Testis (tissue), 2 donors: ENCODE measurements at regions not wholly inside any gene's neighbourhood (a gene's known extent, or its start where the extent isn't known, plus 50 kb on each side); places are given as distances from the start of the nearest gene placed in this dataset.

Experiments
- DNase-seq: peaks from one replicate; pipeline ENCODE4 v3.0.0-alpha.2; 2019
- H3K27ac ChIP-seq, 2 donors: fragments of 200-600 bp; sonication (generic); one replicate each; pipeline ENCODE4 v1.5.1; 2019
- H3K27me3 ChIP-seq: fragments of 200-600 bp; sonication (generic); one replicate; pipeline ENCODE4 v1.5.1; 2019
- H3K36me3 ChIP-seq: fragments of 200-600 bp; sonication (generic); one replicate; pipeline ENCODE4 v1.5.1; 2017; ENCODE audit warnings: low read depth; ENCODE audit errors: missing control alignments
- H3K4me1 ChIP-seq: fragments of 200-600 bp; sonication (generic); one replicate; pipeline ENCODE4 v1.5.1; 2019
- H3K4me3 ChIP-seq, 2 donors: fragments of 200-600 bp; sonication (generic); one replicate each; pipeline ENCODE4 v1.5.1; 2017 to 2019
- H3K9me3 ChIP-seq: fragments of 200-600 bp; sonication (generic); one replicate; pipeline ENCODE4 v1.5.1; 2017
- CTCF ChIP-seq, 3 experiments: fragments of 450-650 bp in 2 of 3; fragments of 200-600 bp in 1 of 3; sonication (generic) in 1 of 3; IDR thresholded peaks; one replicate each; pipeline ENCODE4 v1.5.1; 2016 to 2019; ENCODE audit warnings: antibody characterized with exemption in 3 of 3, mild to moderate bottlenecking in 2 of 3, moderate library complexity in 1 of 3
- POLR2A ChIP-seq: fragments of 450-650 bp; IDR thresholded peaks from one replicate; pipeline ENCODE4 v1.6.1; 2017; ENCODE audit warnings: antibody characterized with exemption, mild to moderate bottlenecking, moderate library complexity
- WGBS, 2 donors: methylation state at CpG; one replicate each; pipeline ENCODE4 v1.1.5; 2018; 5-methylcytosine and 5-hydroxymethylcytosine counted together
- intact Hi-C: fragments of 100-400 bp; cut with DNase I; formaldehyde crosslinking; loops from one replicate; pipeline ENCODE4 v1.15.1; 2023; ENCODE audit warnings: low total_unique reads

GRCh38 chr19:30781047-30781446 lies 408.9 kb downstream of the ZNF536 start:
- intact Hi-C loops = no loop called here
- H3K4me3 ChIP-seq = no peak overlapping the region
- 87 to 100% methylated on average over 2 of the region's 2 CpGs for WGBS, 2 donors

GRCh38 chr19:30780456-30780855 lies 408.3 kb downstream of the ZNF536 start:
- no peak for DNase-seq
- intact Hi-C loops = no loop called here
- no peaks in the 10 kb centered on the region for H3K9me3 ChIP-seq
- no peak overlapping the region for H3K4me3 ChIP-seq
- WGBS, 2 donors = 91 to 100% methylated on average over 2 of the region's 2 CpGs
- no peaks in the 10 kb centered on the region for H3K36me3 ChIP-seq
- H3K27me3 ChIP-seq = no peaks in the 10 kb centered on the region
- TF ChIP-seq POLR2A (no peak), CTCF (IDR thresholded peaks at IDR 0.05) (no peak)
- H3K4me1 ChIP-seq = no peaks in the 10 kb centered on the region
- H3K27ac ChIP-seq = no peak overlapping the region

More at GRCh38 chr19:30781047-30781446, 408.9 kb downstream of the ZNF536 start:
- H3K36me3 ChIP-seq = no peaks in the 10 kb centered on the region
- H3K9me3 ChIP-seq = no peaks in the 10 kb centered on the region
- no peak for DNase-seq
- TF ChIP-seq CTCF (IDR thresholded peaks at IDR 0.05) = no peak
- no peak for TF ChIP-seq POLR2A
- no peak overlapping the region for H3K27ac ChIP-seq
- no peaks in the 10 kb centered on the region for H3K27me3 ChIP-seq
- no peaks in the 10 kb centered on the region for H3K4me1 ChIP-seq

GRCh38 chr19:30780032-30780431 lies 407.8 kb downstream of the ZNF536 start:
- no peaks in the 10 kb centered on the region for H3K27me3 ChIP-seq
- no peaks in the 10 kb centered on the region for H3K4me1 ChIP-seq
- no peaks in the 10 kb centered on the region for H3K9me3 ChIP-seq
- no peak overlapping the region for H3K27ac ChIP-seq
- 74 to 75% methylated on average over 6 of the region's 6 CpGs for WGBS, 2 donors
- H3K36me3 ChIP-seq = no peaks in the 10 kb centered on the region
- intact Hi-C loops = no loop called here
- H3K4me3 ChIP-seq = no peak overlapping the region
- no peak for DNase-seq
- no peak for TF ChIP-seq POLR2A
- no peak for TF ChIP-seq CTCF (IDR thresholded peaks at IDR 0.05)

GRCh38 chr19:30778961-30779715 lies 407.0 kb downstream of the ZNF536 start:
- no peak for DNase-seq

More at GRCh38 chr19:30778961-30779715, 407.0 kb downstream of the ZNF536 start:
- TF ChIP-seq POLR2A (no peak), CTCF (IDR thresholded peaks at IDR 0.05) (no peak)
- Histone ChIP-seq H3K9me3 (no peaks in the 10 kb centered on the region), H3K36me3 (no peaks in the 10 kb centered on the region), H3K4me3 (no peak overlapping the region), H3K27ac (no peak overlapping the region), H3K27me3 (no peaks in the 10 kb centered on the region), H3K4me1 (no peaks in the 10 kb centered on the region)
- WGBS, 2 donors = 89 to 91% methylated on average over 11 to 14 of the region's 14 CpGs
- intact Hi-C loops = no loop called here
